ENCODE measurements at regions not wholly inside any gene's neighbourhood (a gene's known extent, or its start where the extent isn't known, plus 50 kb on each side); places are given as distances from the start of the nearest gene placed in this dataset.

GRCh38 chr6:3560211-3560610 is 103.4 kb upstream of the SLC22A23 start:
- DNase-seq (ENCODE audit: low read depth in 2 of 3, low spot score in 2 of 3), result no peak

- no peak for DNase-seq (ENCODE audit: low read depth in 2 of 3, low spot score in 2 of 3)
Measured at GRCh38 chr6:3559561-3559960, 102.7 kb upstream of the SLC22A23 start.

GRCh38 chr6:3557336-3557735 is 100.5 kb upstream of the SLC22A23 start:
- no peak for DNase-seq (ENCODE audit: low read depth in 2 of 3, low spot score in 2 of 3)

DNA sequence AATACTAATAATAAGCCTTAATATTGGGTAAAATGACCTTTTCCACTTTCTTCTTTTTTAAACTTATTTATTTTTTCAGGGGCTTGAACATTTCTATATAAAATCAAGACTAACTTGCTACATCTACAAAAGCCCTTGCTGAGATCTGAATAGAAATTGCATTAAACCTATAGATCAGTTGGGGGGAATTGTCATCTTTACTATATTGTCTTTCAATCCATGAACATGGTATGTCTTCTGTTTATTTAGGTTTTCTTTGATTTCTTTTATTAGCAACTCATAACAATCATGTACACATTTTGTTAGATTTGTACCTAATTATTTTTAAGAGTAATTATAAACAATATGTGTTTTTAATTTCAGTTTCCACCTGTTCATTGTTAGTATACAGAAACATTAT is 96.4 kb upstream of the SLC22A23 start:
- DNase-seq (ENCODE audit: low read depth in 2 of 3, low spot score in 2 of 3), result no peak

GRCh38 chr6:3551716-3552511 is 95.1 kb upstream of the SLC22A23 start:
- no peak for DNase-seq (ENCODE audit: low read depth in 2 of 3, low spot score in 2 of 3)

DNA sequence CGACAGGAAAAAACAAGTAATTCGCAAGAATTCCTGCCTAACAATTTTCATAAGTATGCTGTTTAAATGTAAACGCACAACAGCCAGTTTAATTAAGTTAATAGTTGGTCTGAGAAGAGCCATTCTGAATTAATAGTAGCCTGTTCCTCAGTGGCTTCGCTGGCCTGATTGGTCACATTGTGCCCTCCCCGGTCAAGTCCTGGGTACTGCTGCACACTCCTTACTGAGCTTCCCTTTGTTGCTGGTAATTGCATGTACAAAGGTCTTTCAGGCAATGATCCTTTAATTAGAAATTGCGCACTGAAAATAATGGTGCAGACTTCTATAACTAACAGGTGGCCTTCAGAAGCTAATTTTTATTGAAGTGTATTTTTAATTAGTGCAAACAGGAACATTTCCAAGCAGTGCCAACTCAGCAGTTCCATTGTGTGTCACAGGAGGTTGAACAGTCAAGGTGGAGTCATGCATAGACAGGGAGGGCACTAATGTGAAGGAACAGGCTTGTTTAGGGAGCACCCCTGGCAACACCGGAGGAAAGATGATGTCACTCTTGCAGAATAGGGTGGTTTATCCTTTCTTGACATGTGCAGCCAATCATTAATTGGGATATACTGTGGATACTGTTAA is 92.6 kb upstream of the SLC22A23 start:
- no peak for DNase-seq (ENCODE audit: low read depth in 2 of 3, low spot score in 2 of 3)

DNA sequence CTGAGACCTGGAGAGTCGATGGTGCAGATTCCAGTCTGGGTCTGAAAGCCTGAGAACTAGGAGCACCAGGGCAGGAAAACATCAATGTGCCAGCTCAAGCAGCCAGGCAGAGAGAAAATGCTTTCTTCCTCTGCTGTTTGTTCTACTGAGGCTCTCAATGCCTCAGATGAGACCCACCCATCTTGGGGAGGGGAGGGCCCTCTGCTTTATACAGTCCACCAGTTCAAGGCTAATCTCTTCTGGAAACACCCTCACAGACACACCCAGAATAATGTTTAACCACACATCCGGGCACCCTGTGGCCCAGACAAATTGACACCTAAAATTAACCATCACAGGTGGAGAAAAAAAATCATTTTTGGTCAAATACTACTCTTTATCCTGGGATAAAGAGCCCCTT is 89.3 kb upstream of the SLC22A23 start:
- DNase-seq (ENCODE audit: low read depth in 2 of 3, low spot score in 2 of 3), result no peak

DNA sequence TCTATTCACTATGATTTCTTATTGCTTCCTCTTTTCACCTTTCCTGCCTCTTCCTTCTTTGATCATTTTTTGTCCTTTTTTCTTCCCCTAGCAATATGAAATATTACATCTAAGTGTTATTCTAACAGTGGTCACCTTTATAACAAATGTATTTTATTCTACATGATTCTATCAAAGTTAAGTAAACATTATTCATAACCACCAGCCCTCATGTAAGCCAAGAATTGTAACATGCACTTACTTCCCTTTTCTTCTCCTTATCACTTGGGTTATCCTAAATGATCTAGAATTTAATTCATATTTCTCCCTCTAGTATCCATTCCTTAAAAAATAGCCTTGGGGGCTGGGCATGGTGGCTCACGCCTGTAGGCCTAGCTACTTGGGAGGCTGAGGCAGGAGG is 88.3 kb upstream of the SLC22A23 start:
- DNase-seq (ENCODE audit: low read depth in 2 of 3, low spot score in 2 of 3), result peak in 1 of 3 donors; percentile 13

GRCh38 chr6:3542032-3542640 is 85.3 kb upstream of the SLC22A23 start:
- no peak for DNase-seq (ENCODE audit: low read depth in 2 of 3, low spot score in 2 of 3)

DNA sequence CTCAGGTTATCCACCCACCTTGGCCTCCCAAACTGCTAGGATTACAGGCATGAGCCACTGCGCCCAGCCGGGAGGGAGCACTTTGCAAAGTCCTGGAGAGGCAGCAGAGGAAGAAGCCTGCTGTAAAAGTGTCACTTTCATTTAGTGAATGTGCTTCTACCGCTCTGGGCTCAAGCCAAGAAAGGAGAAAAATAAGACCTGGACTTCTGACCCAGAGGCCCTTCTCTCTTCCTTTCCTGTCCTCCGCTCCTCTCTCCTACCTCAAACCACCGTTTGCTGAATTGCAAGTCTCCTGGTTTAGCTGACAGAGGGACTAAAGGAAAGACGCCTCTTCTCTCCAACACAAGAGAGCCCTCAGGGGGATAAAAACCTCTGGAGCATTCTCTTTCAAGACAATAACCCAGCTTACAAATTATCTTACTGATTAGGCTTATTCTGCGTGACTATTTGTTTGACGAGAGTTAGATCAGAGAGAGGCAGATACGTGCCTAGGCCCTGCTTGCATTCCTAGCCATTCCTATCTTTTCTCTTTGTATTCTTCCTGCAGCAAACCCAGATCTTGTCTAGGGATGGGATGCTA is 84.2 kb upstream of the SLC22A23 start:
- DNase-seq (ENCODE audit: low read depth in 2 of 3, low spot score in 2 of 3), result no peak

- no peak for DNase-seq (ENCODE audit: low read depth in 2 of 3, low spot score in 2 of 3)
Measured at GRCh38 chr6:3540253-3540820, 83.5 kb upstream of the SLC22A23 start.

DNA sequence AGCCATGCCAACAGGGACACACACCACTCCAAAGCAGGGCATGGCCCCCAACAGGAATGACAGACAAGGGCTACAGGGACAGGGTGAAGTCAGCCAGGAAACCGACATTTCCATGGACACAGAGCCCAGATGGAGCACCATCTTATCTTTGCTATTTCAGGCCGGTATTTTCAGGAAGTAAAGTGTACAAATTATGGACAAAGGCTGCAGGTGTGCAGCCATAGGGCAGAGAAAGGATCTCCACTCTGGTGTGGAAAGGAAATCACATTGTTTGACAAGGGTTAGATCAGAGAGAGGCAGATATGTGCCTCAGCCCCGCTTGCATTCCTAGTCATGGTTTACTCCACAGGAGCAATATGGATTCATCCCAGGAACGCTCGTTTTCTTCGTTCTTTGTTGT is 81.7 kb upstream of the SLC22A23 start:
- no peak for DNase-seq (ENCODE audit: low read depth in 2 of 3, low spot score in 2 of 3)

- no peak for DNase-seq (ENCODE audit: low read depth in 2 of 3, low spot score in 2 of 3)
Measured at GRCh38 chr6:3536901-3537300, 80.1 kb upstream of the SLC22A23 start.

DNA sequence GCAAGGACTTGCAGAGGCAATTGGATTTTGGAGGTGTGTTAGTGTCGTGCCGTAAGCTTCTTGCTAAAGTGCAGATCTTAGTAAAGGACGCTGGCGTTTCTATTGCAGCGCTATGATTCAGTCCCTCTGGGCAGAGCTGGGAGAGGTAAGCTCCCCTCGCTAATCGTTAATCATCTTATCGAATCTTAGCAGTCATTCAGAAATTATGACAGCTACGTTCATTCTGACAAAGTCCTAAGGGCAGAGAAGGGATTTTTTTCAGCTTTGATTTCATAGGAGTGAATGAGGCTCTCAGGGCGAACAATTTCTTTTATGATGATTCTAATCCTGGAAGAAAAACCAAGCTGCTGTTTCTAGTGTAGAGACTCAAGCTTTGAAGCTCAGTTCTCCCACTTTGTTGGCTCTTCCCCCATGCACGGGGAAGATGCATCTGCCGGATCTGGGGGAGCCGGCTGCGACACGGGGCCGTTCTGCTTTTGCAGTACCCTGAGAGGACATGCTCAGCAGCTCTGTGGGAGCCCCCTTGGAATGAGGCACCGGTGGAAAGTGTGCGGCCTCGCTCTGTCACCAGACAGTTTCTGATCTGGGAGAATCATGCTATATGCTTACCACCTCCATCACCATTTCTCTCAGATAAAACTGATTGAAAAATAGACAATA is 79.1 kb upstream of the SLC22A23 start:
- no peak for DNase-seq (ENCODE audit: low read depth in 2 of 3, low spot score in 2 of 3)

GRCh38 chr6:3535033-3535775 is 78.4 kb upstream of the SLC22A23 start:
- DNase-seq (ENCODE audit: low read depth in 2 of 3, low spot score in 2 of 3), result no peak

- no peak for DNase-seq (ENCODE audit: low read depth in 2 of 3, low spot score in 2 of 3)
Measured at GRCh38 chr6:3534599-3534998, 77.7 kb upstream of the SLC22A23 start.

DNA sequence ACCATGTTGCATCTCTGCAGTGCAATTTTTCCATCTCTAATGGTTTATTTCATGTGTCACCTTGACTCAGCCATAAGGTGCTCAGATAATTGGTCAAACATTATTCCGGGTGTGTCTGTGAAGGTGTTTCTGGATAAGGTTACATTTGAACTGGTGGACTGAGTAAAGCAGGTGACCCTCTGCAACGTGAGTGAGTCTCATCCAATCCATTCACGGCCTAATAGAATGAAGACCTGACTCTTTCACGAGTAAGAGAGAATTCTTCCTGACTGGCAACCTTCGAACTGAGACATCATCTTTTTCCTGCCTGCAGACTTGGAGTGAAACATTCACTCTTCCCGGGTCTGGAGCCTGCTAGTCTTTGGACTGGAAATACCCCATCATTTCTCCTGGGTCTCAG is 77.1 kb upstream of the SLC22A23 start:
- DNase-seq (ENCODE audit: low read depth in 2 of 3, low spot score in 2 of 3), result no peak

DNA sequence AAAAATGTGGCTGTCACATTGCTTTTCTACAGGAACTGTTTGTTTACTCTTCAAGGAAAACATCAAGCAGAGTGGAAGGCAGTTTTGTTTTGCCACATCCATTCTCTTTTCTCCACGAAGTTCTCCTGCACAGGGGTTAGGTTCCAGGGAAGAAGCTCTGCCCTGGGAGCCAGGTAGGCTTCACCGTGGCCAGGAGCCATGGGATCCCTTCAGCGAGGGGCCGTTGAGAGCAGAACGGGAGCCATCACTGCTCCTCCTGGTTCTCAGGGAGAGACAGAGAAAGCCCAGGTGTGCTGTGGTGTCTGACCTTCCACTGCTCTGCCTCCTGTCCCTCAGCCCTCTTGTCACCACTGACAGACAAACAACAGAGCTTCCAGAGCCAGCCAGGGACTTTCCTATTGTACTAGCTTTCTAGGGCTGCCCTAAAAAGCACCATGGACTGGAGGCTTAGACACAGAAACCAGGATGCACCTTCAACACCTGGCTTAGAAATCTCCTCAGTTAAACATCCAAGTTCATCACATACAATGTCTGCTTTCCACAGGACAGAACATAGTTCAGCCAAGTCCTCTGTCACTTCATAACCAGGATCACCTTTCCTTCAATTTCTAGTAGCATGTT is 75.6 kb upstream of the SLC22A23 start:
- DNase-seq (ENCODE audit: low read depth in 2 of 3, low spot score in 2 of 3), result no peak

DNA sequence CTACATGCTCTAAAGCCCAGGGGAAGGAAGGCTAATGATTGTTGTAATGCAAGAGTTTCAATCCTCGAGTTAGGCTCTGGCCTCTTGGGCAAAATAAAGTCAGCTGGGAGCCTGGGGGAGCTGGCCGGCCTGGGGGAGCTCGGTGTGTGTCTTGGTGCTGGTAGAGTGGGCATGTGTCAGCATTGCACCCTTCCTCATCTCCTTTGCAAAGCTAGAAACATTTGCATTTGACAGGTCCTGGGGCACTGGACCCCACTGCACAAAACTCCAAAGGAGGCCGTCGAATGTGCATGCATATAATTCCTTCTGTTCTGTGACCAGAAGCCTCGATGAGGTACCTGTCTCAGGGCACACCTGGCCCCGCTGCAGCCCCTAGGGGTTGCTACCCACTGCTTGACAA is 74.6 kb upstream of the SLC22A23 start:
- DNase-seq (ENCODE audit: low read depth in 2 of 3, low spot score in 2 of 3), result no peak

DNA sequence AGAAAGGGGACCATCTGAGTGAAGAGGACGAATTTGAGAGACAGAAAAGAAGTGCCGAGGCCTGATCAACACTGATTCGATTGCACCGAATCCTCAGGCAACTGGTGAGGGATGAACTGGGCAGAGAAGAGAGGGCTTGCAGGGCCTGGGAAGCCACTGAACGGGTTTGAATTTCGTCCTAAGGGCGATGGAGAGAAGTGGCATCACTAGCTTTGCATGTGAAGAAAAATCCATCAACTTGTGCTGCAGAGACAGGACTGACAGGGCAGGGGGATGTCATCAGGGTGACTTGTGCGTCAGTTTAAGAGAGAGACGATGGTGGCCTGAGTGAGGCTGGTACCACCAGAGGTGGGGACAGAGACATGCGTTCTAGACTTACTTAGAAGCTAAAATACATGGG is 73.7 kb upstream of the SLC22A23 start:
- DNase-seq (ENCODE audit: low read depth in 2 of 3, low spot score in 2 of 3), result no peak
